HEK293T (cell line): ENCODE measurements at regions not wholly inside any gene's neighbourhood (a gene's known extent, or its start where the extent isn't known, plus 50 kb on each side); places are given as distances from the start of the nearest gene placed in this dataset.

ENCODE experiments used
- ARNT ChIP-seq: fragments of 450-650 bp; IDR thresholded peaks from 2 replicates; pipeline ENCODE4 v1.6.1; 2017; ENCODE audit warnings: mild to moderate bottlenecking
- BHLHE40 ChIP-seq: fragments of 450-650 bp; IDR thresholded peaks from 2 replicates; pipeline ENCODE4 v1.6.1; 2016; ENCODE audit warnings: mild to moderate bottlenecking, moderate library complexity, borderline replicate concordance
- ELF4 ChIP-seq: fragments of 450-650 bp; IDR thresholded peaks from 2 replicates; pipeline ENCODE4 v1.6.1; 2017; ENCODE audit warnings: antibody characterized with exemption
- FOXA1 ChIP-seq: fragments of 450-650 bp; IDR thresholded peaks from 2 replicates; pipeline ENCODE4 v1.6.1; 2016; ENCODE audit warnings: mild to moderate bottlenecking
- FOXK2 ChIP-seq: fragments of 450-650 bp; IDR thresholded peaks from 2 replicates; pipeline ENCODE4 v1.6.1; 2016; ENCODE audit warnings: mild to moderate bottlenecking
- FOXM1 ChIP-seq: fragments of 450-650 bp; IDR thresholded peaks from 2 replicates; pipeline ENCODE4 v1.6.1; 2017; ENCODE audit warnings: mild to moderate bottlenecking, borderline replicate concordance
- NFRKB ChIP-seq: fragments of 450-650 bp; IDR thresholded peaks from 2 replicates; pipeline ENCODE4 v1.6.1; 2016; ENCODE audit warnings: mild to moderate bottlenecking, moderate library complexity
- SP1 ChIP-seq: fragments of 450-650 bp; IDR thresholded peaks from 2 replicates; pipeline ENCODE4 v1.6.1; 2017
- SUZ12 ChIP-seq: fragments of 450-650 bp; IDR thresholded peaks from 2 replicates; pipeline ENCODE4 v1.6.1; 2016; ENCODE audit warnings: mild to moderate bottlenecking

- TF ChIP-seq FOXM1 (no peak), BHLHE40 (no peak), SUZ12 (no peak), ELF4 (no peak), FOXA1 (no peak), FOXK2 (no peak), SP1 (no peak), NFRKB (no peak), ARNT (no peak)
Measured at GRCh38 chr1:188350104-188350503, 1521.4 kb downstream of the PLA2G4A start.
